Endodermal cell (in vitro differentiated cells): ENCODE measurements at regions not wholly inside any gene's neighbourhood (a gene's known extent, or its start where the extent isn't known, plus 50 kb on each side); places are given as distances from the start of the nearest gene placed in this dataset.

Source experiments
- DNase-seq: peaks from one replicate; pipeline ENCODE4 v3.0.0-alpha.2; 2017
- H3K27ac ChIP-seq: 2 replicates; pipeline ENCODE4 v1.5.1; 2013; ENCODE audit warnings: mild to moderate bottlenecking, low read depth, low read length, moderate library complexity
- H3K27me3 ChIP-seq: 2 replicates; pipeline ENCODE4 v1.6.1; 2013; ENCODE audit warnings: mild to moderate bottlenecking, low read length, moderate library complexity; ENCODE audit not compliant: insufficient read depth, control insufficient read depth, poor library complexity, severe bottlenecking
- H3K36me3 ChIP-seq: 2 replicates; pipeline ENCODE4 v1.7.0; 2013; ENCODE audit warnings: mild to moderate bottlenecking, low read length, moderate library complexity; ENCODE audit not compliant: control insufficient read depth, insufficient read depth
- H3K4me1 ChIP-seq: one replicate; pipeline ENCODE4 v1.7.0; 2013; ENCODE audit warnings: low read length; ENCODE audit not compliant: control insufficient read depth, insufficient read depth
- H3K4me3 ChIP-seq: 2 replicates; pipeline ENCODE4 v1.5.1; 2013; ENCODE audit warnings: mild to moderate bottlenecking, low read length, moderate library complexity
- H3K9ac ChIP-seq: 2 replicates; pipeline ENCODE4 v1.6.1; 2013; ENCODE audit warnings: mild to moderate bottlenecking, low read length, moderate library complexity; ENCODE audit not compliant: poor library complexity, severe bottlenecking; ENCODE audit errors: extremely low read depth
- H3K9me3 ChIP-seq: 2 replicates; pipeline ENCODE4 v1.6.1; 2013; ENCODE audit warnings: mild to moderate bottlenecking, low read length, moderate library complexity; ENCODE audit not compliant: control insufficient read depth
- H3K27ac Mint-ChIP-seq: 2 replicates; pipeline ENCODE4 v1.8.0; 2020; ENCODE audit warnings: mixed read lengths
- H3K27me3 Mint-ChIP-seq: 2 replicates; pipeline ENCODE4 v1.8.0; 2021; ENCODE audit warnings: mild to moderate bottlenecking, mixed read lengths; ENCODE audit not compliant: insufficient read depth
- H3K36me3 Mint-ChIP-seq: 2 replicates; pipeline ENCODE4 v1.8.0; 2020; ENCODE audit warnings: low read depth, mixed read lengths
- H3K4me1 Mint-ChIP-seq: 2 replicates; pipeline ENCODE4 v1.8.0; 2020; ENCODE audit warnings: mixed read lengths
- H3K4me3 Mint-ChIP-seq: 2 replicates; pipeline ENCODE4 v1.8.0; 2020; ENCODE audit warnings: mild to moderate bottlenecking, moderate library complexity, mixed read lengths
- H3K9me3 Mint-ChIP-seq: 2 replicates; pipeline ENCODE4 v1.8.0; 2020; ENCODE audit warnings: mild to moderate bottlenecking, mixed read lengths
- CTCF ChIP-seq: fragments of 200-600 bp; sonication (generic); conservative IDR thresholded peaks from 2 replicates; pipeline ENCODE4 v1.5.0; 2021; ENCODE audit warnings: antibody characterized with exemption, mild to moderate bottlenecking
- WGBS, 2 experiments: methylation state at CpG; one replicate each; pipeline versions ENCODE4 v1.1.5 to v1.1.7; 2013; ENCODE audit warnings: missing lambda C conversion rate in 2 of 2, mixed read lengths in 1 of 2; ENCODE audit not compliant: insufficient coverage in 1 of 2, insufficient read length in 1 of 2; 5-methylcytosine and 5-hydroxymethylcytosine counted together

DNA sequence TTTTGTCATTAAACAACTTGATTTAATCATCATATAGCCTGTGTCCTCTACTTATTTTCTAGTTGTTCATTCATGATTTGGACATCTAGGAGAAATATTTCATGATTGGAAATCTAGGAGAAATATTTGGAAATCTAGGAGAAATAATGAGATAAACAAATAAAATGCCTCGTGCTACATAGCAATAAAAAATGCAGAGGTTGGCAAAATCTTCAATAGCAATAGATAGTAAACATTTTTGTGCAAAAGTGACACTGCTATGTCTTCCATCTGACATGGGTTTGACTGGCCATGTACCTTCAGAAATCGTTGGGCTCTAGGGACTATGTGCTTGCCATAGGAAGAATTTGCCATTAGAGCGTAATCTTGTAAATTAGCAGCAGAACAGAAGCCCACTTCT is 1304.5 kb upstream of the ZEB2 start:
- Mint-ChIP-seq H3K4me1 (no peaks in the 10 kb centered on the region), H3K4me3 (no peak overlapping the region), H3K36me3 (no peaks in the 10 kb centered on the region), H3K27me3 (no peaks in the 10 kb centered on the region), H3K9me3 (no peaks in the 10 kb centered on the region), H3K27ac (no peak overlapping the region)
- Histone ChIP-seq H3K27me3 (no peaks in the 10 kb centered on the region), H3K9me3 (no peaks in the 10 kb centered on the region), H3K36me3 (no peaks in the 10 kb centered on the region), H3K27ac (no peak overlapping the region), H3K4me1 (no peaks in the 10 kb centered on the region), H3K4me3 (no peak overlapping the region), H3K9ac (no peak overlapping the region)
- WGBS, 2 experiments: 94% methylated on average over 2 to 3 of the region's 3 CpGs
- DNase-seq: no peak
- no peak for TF ChIP-seq CTCF

DNA sequence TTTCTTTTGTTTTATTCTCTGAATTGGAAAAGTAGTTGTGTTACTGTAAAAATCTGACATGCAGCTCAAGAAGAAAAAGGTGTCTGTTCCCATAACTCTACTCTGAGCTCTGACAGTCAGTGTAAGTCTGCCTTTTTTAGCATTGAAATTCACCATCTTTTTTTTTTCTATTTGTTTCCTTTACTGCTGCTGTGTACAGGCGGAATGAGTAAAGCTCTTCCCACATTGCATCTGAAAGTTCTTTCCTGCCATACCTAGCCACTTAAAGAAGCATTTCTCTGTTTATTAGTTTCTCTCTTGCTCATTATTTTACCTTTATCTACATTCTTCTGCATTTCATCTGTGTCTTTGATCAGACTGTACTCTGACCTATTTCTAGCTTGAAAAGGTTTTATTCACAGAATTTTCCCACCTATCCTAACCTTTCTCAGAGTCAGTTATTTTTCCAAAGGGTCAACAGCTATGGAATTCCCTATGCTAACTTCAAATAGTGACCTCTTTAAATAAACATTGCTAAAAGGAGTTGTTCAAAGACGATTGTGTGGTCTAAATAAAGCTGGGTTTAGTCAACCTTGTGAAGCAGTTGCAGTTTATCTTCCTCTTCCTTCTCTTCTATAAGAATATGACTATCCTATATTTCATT is 1303.1 kb upstream of the ZEB2 start:
- H3K27me3 Mint-ChIP-seq: no peaks in the 10 kb centered on the region
- no peaks in the 10 kb centered on the region for H3K4me1 Mint-ChIP-seq
- 82 to 83% methylated on average over 1 to 2 of the region's 2 CpGs for WGBS, 2 experiments

GRCh38 chr2:145820651-145821050 is 1300.7 kb upstream of the ZEB2 start:
- Mint-ChIP-seq H3K4me3 (no peak overlapping the region), H3K9me3 (no peaks in the 10 kb centered on the region), H3K36me3 (no peaks in the 10 kb centered on the region), H3K27ac (no peak overlapping the region), H3K4me1 (no peaks in the 10 kb centered on the region), H3K27me3 (no peaks in the 10 kb centered on the region)
- no peaks in the 10 kb centered on the region for H3K4me1 ChIP-seq
- no peaks in the 10 kb centered on the region for H3K36me3 ChIP-seq
- no peak overlapping the region for H3K27ac ChIP-seq
- H3K9me3 ChIP-seq: no peaks in the 10 kb centered on the region
- H3K27me3 ChIP-seq: no peaks in the 10 kb centered on the region
- no peak for TF ChIP-seq CTCF
- H3K4me3 ChIP-seq: no peak overlapping the region
- no peak for DNase-seq
- no peak overlapping the region for H3K9ac ChIP-seq

More for the DNA sequence above, 1303.1 kb upstream of the ZEB2 start:
- Histone ChIP-seq H3K27me3 (no peaks in the 10 kb centered on the region), H3K27ac (no peak overlapping the region), H3K36me3 (no peaks in the 10 kb centered on the region), H3K9me3 (no peaks in the 10 kb centered on the region), H3K9ac (no peak overlapping the region), H3K4me3 (no peak overlapping the region), H3K4me1 (no peaks in the 10 kb centered on the region)
- H3K27ac Mint-ChIP-seq: no peak overlapping the region
- no peak for TF ChIP-seq CTCF
- DNase-seq: no peak
- H3K4me3 Mint-ChIP-seq: no peak overlapping the region
- H3K9me3 Mint-ChIP-seq: no peaks in the 10 kb centered on the region
- H3K36me3 Mint-ChIP-seq: no peaks in the 10 kb centered on the region
